CD4-positive, alpha-beta T cell (primary cell): ENCODE measurements at regions not wholly inside any gene's neighbourhood (a gene's known extent, or its start where the extent isn't known, plus 50 kb on each side); places are given as distances from the start of the nearest gene placed in this dataset.

ENCODE experiments used
- ATAC-seq: fragments of 200-7000 bp; cut with Tn5 transposase; one replicate; pipeline ENCODE4 v1.10.0; 2022; ENCODE audit warnings: mild to moderate bottlenecking; ENCODE audit not compliant: poor library complexity
- CTCF ChIA-PET: fragments of 350-600 bp; sonication (Branson Sonifier 250); formaldehyde crosslinking; loops from one replicate; lab custom pipeline; 2021; ENCODE audit warnings: antibody characterized with exemption, inconsistent platforms; lab: Charles Lee
- POLR2A ChIA-PET: fragments of 350-600 bp; sonication (Branson Sonifier 250); formaldehyde crosslinking; loops from one replicate; lab custom pipeline; 2021; ENCODE audit warnings: antibody characterized with exemption, inconsistent platforms; lab: Charles Lee
- DNase-seq, 14 experiments: peaks; one replicate each; pipeline ENCODE4 v3.0.0-alpha.2; 2013 to 2020; ENCODE audit warnings: mixed read lengths in 2 of 14
- H3K27ac ChIP-seq, 2 donors: one replicate each; pipeline versions ENCODE4 v1.5.1 to v1.7.0; 2013; ENCODE audit warnings: low read length in 2 of 2, low read depth in 1 of 2, mild to moderate bottlenecking in 1 of 2
- H3K27me3 ChIP-seq, 2 experiments: 1 replicate in 1 of 2; 2 replicates in 1 of 2; pipeline versions ENCODE4 v1.6.1 to v1.7.0; 2013; ENCODE audit warnings: low read length in 2 of 2, control low read depth in 1 of 2, mild to moderate bottlenecking in 1 of 2, moderate library complexity in 1 of 2; ENCODE audit not compliant: insufficient read depth in 2 of 2, control insufficient read depth in 1 of 2
- H3K36me3 ChIP-seq: one replicate; pipeline ENCODE4 v1.6.1; 2013; ENCODE audit warnings: low read length, control low read depth; ENCODE audit not compliant: insufficient read depth
- H3K4me1 ChIP-seq: one replicate; pipeline ENCODE4 v1.6.1; 2013; ENCODE audit warnings: low read length, control low read depth; ENCODE audit not compliant: insufficient read depth
- H3K4me3 ChIP-seq: one replicate; pipeline ENCODE4 v1.5.1; 2013; ENCODE audit warnings: mild to moderate bottlenecking, low read length, moderate library complexity
- H3K9me3 ChIP-seq, 2 experiments: 1 replicate in 1 of 2; 2 replicates in 1 of 2; pipeline versions ENCODE4 v1.6.1 to v1.7.0; 2013; ENCODE audit warnings: low read length in 2 of 2, mild to moderate bottlenecking in 2 of 2, control low read depth in 1 of 2, moderate library complexity in 1 of 2; ENCODE audit not compliant: control insufficient read depth in 1 of 2, insufficient read depth in 1 of 2
- H3K27ac Mint-ChIP-seq: one replicate; pipeline ENCODE4 v1.8.0; 2020; ENCODE audit warnings: mixed read lengths
- H3K27me3 Mint-ChIP-seq: one replicate; pipeline ENCODE4 v1.8.0; 2021; ENCODE audit warnings: mixed read lengths
- H3K36me3 Mint-ChIP-seq: one replicate; pipeline ENCODE4 v1.8.0; 2021; ENCODE audit warnings: low read depth, mixed read lengths
- H3K4me1 Mint-ChIP-seq: one replicate; pipeline ENCODE4 v1.8.0; 2021; ENCODE audit warnings: low read depth, mixed read lengths
- H3K4me3 Mint-ChIP-seq: one replicate; pipeline ENCODE4 v1.8.0; 2020; ENCODE audit warnings: mild to moderate bottlenecking, mixed read lengths
- H3K9me3 Mint-ChIP-seq: one replicate; pipeline ENCODE4 v1.8.0; 2020; ENCODE audit warnings: mixed read lengths
- CTCF ChIP-seq: fragments of 200-600 bp; IDR thresholded peaks from one replicate; pipeline ENCODE4 v1.8.0; 2022; ENCODE audit warnings: antibody characterized with exemption, mild to moderate bottlenecking
- intact Hi-C, 2 experiments: fragments of 100-400 bp; cut with DNase I in 1 of 2; cut with micrococcal nuclease in 1 of 2; formaldehyde crosslinking; loops; one replicate each; pipeline versions ENCODE4 v1.15.1 to v1.9.0; 2023 to 2025; cut with DNase I, micrococcal nuclease

GRCh38 chr11:91698845-91699244, 525.8 kb upstream of the FAT3 start:
- H3K4me1 Mint-ChIP-seq, result no peaks in the 10 kb centered on the region
- Histone ChIP-seq H3K27me3 (no peaks in the 10 kb centered on the region), H3K36me3 (no peaks in the 10 kb centered on the region), H3K9me3 (peaks cover 3 to 4% of the 10 kb centered on the region in 2 experiments), H3K4me3 (no peak overlapping the region), H3K4me1 (no peaks in the 10 kb centered on the region), H3K27ac (no peak overlapping the region)
- ChIA-PET POLR2A (no interaction called here), CTCF (no interaction called here)
- intact Hi-C loops, result no loop called here
- ATAC-seq, result no peak
- TF ChIP-seq CTCF, result no peak
- H3K27ac Mint-ChIP-seq, result no peak overlapping the region
- DNase-seq, result no peak
- no peak overlapping the region for H3K4me3 Mint-ChIP-seq
- no peaks in the 10 kb centered on the region for H3K36me3 Mint-ChIP-seq
- peaks cover 5% of the 10 kb centered on the region for H3K9me3 Mint-ChIP-seq
- H3K27me3 Mint-ChIP-seq, result no peaks in the 10 kb centered on the region

- H3K4me3 Mint-ChIP-seq, result no peak overlapping the region
- DNase-seq, result no peak
- intact Hi-C loops, result no loop called here
Observed at GRCh38 chr11:91694331-91694730, 530.3 kb upstream of the FAT3 start.

GRCh38 chr11:91691872-91692271, 532.7 kb upstream of the FAT3 start:
- H3K9me3 Mint-ChIP-seq, result peaks cover 10% of the 10 kb centered on the region
- CTCF ChIA-PET, result no interaction called here

More at GRCh38 chr11:91694331-91694730, 530.3 kb upstream of the FAT3 start:
- CTCF ChIA-PET, result no interaction called here
- no peak for TF ChIP-seq CTCF
- no peaks in the 10 kb centered on the region for H3K36me3 Mint-ChIP-seq
- POLR2A ChIA-PET, result no interaction called here
- ATAC-seq, result no peak
- no peaks in the 10 kb centered on the region for H3K4me1 Mint-ChIP-seq
- peaks cover 6% of the 10 kb centered on the region for H3K9me3 Mint-ChIP-seq
- no peak overlapping the region for H3K27ac Mint-ChIP-seq
- Histone ChIP-seq H3K27me3 (no peaks in the 10 kb centered on the region), H3K27ac (no peak overlapping the region), H3K9me3 (peaks cover 0 to 4% of the 10 kb centered on the region in 2 experiments), H3K36me3 (no peaks in the 10 kb centered on the region), H3K4me3 (no peak overlapping the region), H3K4me1 (no peaks in the 10 kb centered on the region)
- no peaks in the 10 kb centered on the region for H3K27me3 Mint-ChIP-seq

More at GRCh38 chr11:91691872-91692271, 532.7 kb upstream of the FAT3 start:
- no peaks in the 10 kb centered on the region for H3K4me1 Mint-ChIP-seq
- Histone ChIP-seq H3K27me3 (no peaks in the 10 kb centered on the region), H3K27ac (no peak overlapping the region), H3K4me3 (no peak overlapping the region), H3K9me3 (no peaks in the 10 kb centered on the region), H3K36me3 (no peaks in the 10 kb centered on the region), H3K4me1 (no peaks in the 10 kb centered on the region)
- intact Hi-C loops, result no loop called here
- DNase-seq, result no peak
- TF ChIP-seq CTCF, result no peak
- POLR2A ChIA-PET, result no interaction called here
- no peak for ATAC-seq
- no peak overlapping the region for H3K27ac Mint-ChIP-seq
- no peaks in the 10 kb centered on the region for H3K27me3 Mint-ChIP-seq
- no peak overlapping the region for H3K4me3 Mint-ChIP-seq
- no peaks in the 10 kb centered on the region for H3K36me3 Mint-ChIP-seq
